Adipocyte (in vitro differentiated cells): ENCODE measurements at regions not wholly inside any gene's neighbourhood (a gene's known extent, or its start where the extent isn't known, plus 50 kb on each side); places are given as distances from the start of the nearest gene placed in this dataset.

Experiments used
- DNase-seq: peaks from one replicate; pipeline ENCODE4 v3.0.0-alpha.2; 2015; ENCODE audit warnings: low read depth
- H3K27me3 ChIP-seq: replicated peaks from 2 replicates; pipeline ENCODE4 v1.7.0; 2013; ENCODE audit warnings: mild to moderate bottlenecking, low read length, moderate library complexity; ENCODE audit not compliant: control insufficient read depth, insufficient read depth
- H3K36me3 ChIP-seq: 2 replicates; pipeline ENCODE4 v1.7.0; 2013; ENCODE audit warnings: low read length, mild to moderate bottlenecking, moderate library complexity; ENCODE audit not compliant: control insufficient read depth, insufficient read depth, severe bottlenecking
- H3K4me1 ChIP-seq: 2 replicates; pipeline ENCODE4 v1.7.0; 2013; ENCODE audit warnings: mild to moderate bottlenecking, low read length, moderate library complexity; ENCODE audit not compliant: control insufficient read depth, insufficient read depth
- H3K4me3 ChIP-seq: 2 replicates; pipeline ENCODE4 v1.7.0; 2013; ENCODE audit warnings: mild to moderate bottlenecking, low read length, moderate library complexity
- H3K9ac ChIP-seq: 2 replicates; pipeline ENCODE4 v1.7.0; 2013; ENCODE audit warnings: mild to moderate bottlenecking, low read length, moderate library complexity
- H3K9me3 ChIP-seq: 2 replicates; pipeline ENCODE4 v1.7.0; 2013; ENCODE audit warnings: mild to moderate bottlenecking, low read length, moderate library complexity; ENCODE audit not compliant: control insufficient read depth

- peaks cover 4% of the 10 kb centered on the region for H3K9me3 ChIP-seq
- H3K9ac ChIP-seq = no peak overlapping the region
- H3K4me1 ChIP-seq = no peaks in the 10 kb centered on the region
- no peaks in the 10 kb centered on the region for H3K36me3 ChIP-seq
- no peaks in the 10 kb centered on the region for H3K27me3 ChIP-seq
- no peak overlapping the region for H3K4me3 ChIP-seq
- no peak for DNase-seq
Measured at GRCh38 chr5:99639905-99640304, 711.1 kb upstream of the CHD1 start.

GRCh38 chr5:99636663-99637062 is 707.9 kb upstream of the CHD1 start:
- Histone ChIP-seq H3K4me1 (no peaks in the 10 kb centered on the region), H3K9ac (no peak overlapping the region), H3K27me3 (no peaks in the 10 kb centered on the region), H3K4me3 (no peak overlapping the region), H3K9me3 (peaks cover 7% of the 10 kb centered on the region), H3K36me3 (no peaks in the 10 kb centered on the region)
- no peak for DNase-seq

GRCh38 chr5:99621772-99622681 is 693.2 kb upstream of the CHD1 start:
- H3K27me3 ChIP-seq = no peaks in the 10 kb centered on the region

GRCh38 chr5:99617335-99617734 is 688.5 kb upstream of the CHD1 start:
- DNase-seq = no peak
- no peaks in the 10 kb centered on the region for H3K27me3 ChIP-seq
- H3K4me1 ChIP-seq = no peaks in the 10 kb centered on the region
- H3K9ac ChIP-seq = no peak overlapping the region
- no peak overlapping the region for H3K4me3 ChIP-seq
- H3K36me3 ChIP-seq = no peaks in the 10 kb centered on the region
- H3K9me3 ChIP-seq = no peaks in the 10 kb centered on the region

More at GRCh38 chr5:99621772-99622681, 693.2 kb upstream of the CHD1 start:
- Histone ChIP-seq H3K4me3 (no peak overlapping the region), H3K36me3 (no peaks in the 10 kb centered on the region), H3K4me1 (no peaks in the 10 kb centered on the region), H3K9ac (no peak overlapping the region), H3K9me3 (peaks cover 8% of the 10 kb centered on the region)
- no peak for DNase-seq

GRCh38 chr5:99614888-99615287 is 686.1 kb upstream of the CHD1 start:
- H3K4me1 ChIP-seq = no peaks in the 10 kb centered on the region

GRCh38 chr5:99607124-99607523 is 678.3 kb upstream of the CHD1 start:
- no peaks in the 10 kb centered on the region for H3K36me3 ChIP-seq
- H3K9me3 ChIP-seq = no peaks in the 10 kb centered on the region
- no peaks in the 10 kb centered on the region for H3K27me3 ChIP-seq
- no peak overlapping the region for H3K4me3 ChIP-seq
- H3K4me1 ChIP-seq = no peaks in the 10 kb centered on the region
- H3K9ac ChIP-seq = no peak overlapping the region
- no peak for DNase-seq

More at GRCh38 chr5:99614888-99615287, 686.1 kb upstream of the CHD1 start:
- Histone ChIP-seq H3K9ac (no peak overlapping the region), H3K27me3 (no peaks in the 10 kb centered on the region), H3K36me3 (no peaks in the 10 kb centered on the region), H3K9me3 (no peaks in the 10 kb centered on the region), H3K4me3 (no peak overlapping the region)
- no peak for DNase-seq

GRCh38 chr5:99605904-99606303 is 677.1 kb upstream of the CHD1 start:
- Histone ChIP-seq H3K4me1 (no peaks in the 10 kb centered on the region), H3K4me3 (no peak overlapping the region)

GRCh38 chr5:99600952-99601351 is 672.1 kb upstream of the CHD1 start:
- H3K9ac ChIP-seq = no peak overlapping the region
- no peaks in the 10 kb centered on the region for H3K36me3 ChIP-seq
- no peak overlapping the region for H3K4me3 ChIP-seq
- no peak for DNase-seq
- H3K9me3 ChIP-seq = no peaks in the 10 kb centered on the region
- no peaks in the 10 kb centered on the region for H3K4me1 ChIP-seq
- H3K27me3 ChIP-seq = no peaks in the 10 kb centered on the region

More at GRCh38 chr5:99605904-99606303, 677.1 kb upstream of the CHD1 start:
- Histone ChIP-seq H3K36me3 (no peaks in the 10 kb centered on the region), H3K9me3 (no peaks in the 10 kb centered on the region), H3K9ac (no peak overlapping the region), H3K27me3 (no peaks in the 10 kb centered on the region)
- no peak for DNase-seq

GRCh38 chr5:99590806-99591205 is 662.0 kb upstream of the CHD1 start:
- H3K27me3 ChIP-seq = no peaks in the 10 kb centered on the region
- H3K9ac ChIP-seq = no peak overlapping the region
- no peaks in the 10 kb centered on the region for H3K4me1 ChIP-seq
- no peak overlapping the region for H3K4me3 ChIP-seq
- H3K36me3 ChIP-seq = no peaks in the 10 kb centered on the region
- no peak for DNase-seq
- no peaks in the 10 kb centered on the region for H3K9me3 ChIP-seq

GRCh38 chr5:99589424-99589823 is 660.6 kb upstream of the CHD1 start:
- Histone ChIP-seq H3K36me3 (no peaks in the 10 kb centered on the region), H3K9me3 (no peaks in the 10 kb centered on the region), H3K4me1 (no peaks in the 10 kb centered on the region), H3K9ac (no peak overlapping the region), H3K27me3 (no peaks in the 10 kb centered on the region), H3K4me3 (no peak overlapping the region)
- DNase-seq = no peak

GRCh38 chr5:99587983-99588382 is 659.2 kb upstream of the CHD1 start:
- no peak overlapping the region for H3K4me3 ChIP-seq
- H3K36me3 ChIP-seq = no peaks in the 10 kb centered on the region
- H3K27me3 ChIP-seq = no peaks in the 10 kb centered on the region
- H3K4me1 ChIP-seq = no peaks in the 10 kb centered on the region
- no peak overlapping the region for H3K9ac ChIP-seq
- DNase-seq = no peak
- H3K9me3 ChIP-seq = no peaks in the 10 kb centered on the region
